ENCODE measurements at regions not wholly inside any gene's neighbourhood (a gene's known extent, or its start where the extent isn't known, plus 50 kb on each side); places are given as distances from the start of the nearest gene placed in this dataset.

DNA sequence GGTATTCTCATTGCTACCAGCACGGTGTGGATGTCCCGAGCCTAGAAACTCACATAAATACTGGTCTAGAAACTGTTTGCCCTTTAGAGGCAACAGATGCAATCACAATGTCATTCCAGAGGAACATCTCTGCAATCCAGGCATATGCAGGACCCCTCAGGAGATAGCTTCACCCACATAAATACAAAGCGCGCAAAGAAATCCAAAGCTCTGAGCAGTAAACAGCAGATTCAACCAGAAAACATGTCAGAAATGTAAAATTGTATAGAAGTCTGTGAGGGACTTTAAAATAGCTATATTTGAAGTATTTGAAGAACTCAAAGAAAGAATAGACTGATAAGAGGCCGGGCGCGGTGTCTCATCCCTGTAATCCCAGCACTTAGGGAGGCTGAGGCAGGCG, 291.7 kb downstream of the FAM43A start:
- no peaks in the 10 kb centered on the region for H3K9me3 ChIP-seq
- H3K4me3 ChIP-seq, result no peak overlapping the region
- no peaks in the 10 kb centered on the region for H3K27me3 ChIP-seq (replicated peaks; ENCODE audit: insufficient read depth)
- TF ChIP-seq, protein P1, sequence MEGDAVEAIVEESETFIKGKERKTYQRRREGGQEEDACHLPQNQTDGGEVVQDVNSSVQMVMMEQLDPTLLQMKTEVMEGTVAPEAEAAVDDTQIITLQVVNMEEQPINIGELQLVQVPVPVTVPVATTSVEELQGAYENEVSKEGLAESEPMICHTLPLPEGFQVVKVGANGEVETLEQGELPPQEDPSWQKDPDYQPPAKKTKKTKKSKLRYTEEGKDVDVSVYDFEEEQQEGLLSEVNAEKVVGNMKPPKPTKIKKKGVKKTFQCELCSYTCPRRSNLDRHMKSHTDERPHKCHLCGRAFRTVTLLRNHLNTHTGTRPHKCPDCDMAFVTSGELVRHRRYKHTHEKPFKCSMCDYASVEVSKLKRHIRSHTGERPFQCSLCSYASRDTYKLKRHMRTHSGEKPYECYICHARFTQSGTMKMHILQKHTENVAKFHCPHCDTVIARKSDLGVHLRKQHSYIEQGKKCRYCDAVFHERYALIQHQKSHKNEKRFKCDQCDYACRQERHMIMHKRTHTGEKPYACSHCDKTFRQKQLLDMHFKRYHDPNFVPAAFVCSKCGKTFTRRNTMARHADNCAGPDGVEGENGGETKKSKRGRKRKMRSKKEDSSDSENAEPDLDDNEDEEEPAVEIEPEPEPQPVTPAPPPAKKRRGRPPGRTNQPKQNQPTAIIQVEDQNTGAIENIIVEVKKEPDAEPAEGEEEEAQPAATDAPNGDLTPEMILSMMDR (IDR thresholded peaks at IDR 0.05), result no peak
- peaks cover 19 to 34% of the 10 kb centered on the region in 2 donors for H3K4me1 ChIP-seq (ENCODE audit: control insufficient read depth in 1 of 2, low read depth in 2 of 2)
- ATAC-seq (ENCODE audit: insufficient number of reproducible peaks, low FRiP score, low read depth) (no peak), DNase-seq (ENCODE audit: low spot score) (no peak)
- no peaks in the 10 kb centered on the region for H3K36me3 ChIP-seq
- H3K27ac ChIP-seq, result peak overlapping the region; percentile 77 to 78

DNA sequence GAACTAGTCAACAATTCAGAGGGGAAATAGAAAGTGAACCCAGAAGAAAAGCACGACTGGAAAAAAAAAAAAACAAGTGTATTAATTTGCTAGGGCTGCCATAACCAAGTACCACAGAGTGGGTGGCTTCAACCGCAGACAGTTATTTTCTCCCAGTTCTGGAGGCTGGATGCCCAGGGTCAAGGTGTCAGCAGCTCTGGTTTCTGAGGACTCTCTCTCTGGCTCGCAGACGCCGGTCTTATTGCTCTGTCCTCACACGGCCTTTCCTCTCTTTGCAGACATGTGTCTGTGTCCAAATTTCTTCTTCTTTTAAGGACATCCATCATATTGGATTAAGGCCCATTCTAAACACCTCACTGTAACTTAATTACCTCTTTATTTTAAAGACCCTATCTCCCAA, 291.8 kb downstream of the XXYLT1 start:
- H3K36me3 ChIP-seq, result no peaks in the 10 kb centered on the region
- H3K4me3 ChIP-seq, result no peak overlapping the region
- no peaks in the 10 kb centered on the region for H3K27me3 ChIP-seq (replicated peaks; ENCODE audit: insufficient read depth)
- H3K9me3 ChIP-seq, result no peaks in the 10 kb centered on the region
- H3K27ac ChIP-seq, result no peak overlapping the region
- ATAC-seq (ENCODE audit: insufficient number of reproducible peaks, low FRiP score, low read depth), result no peak
- H3K4me1 ChIP-seq (ENCODE audit: control insufficient read depth in 1 of 2, low read depth in 2 of 2), result peaks cover 14 to 28% of the 10 kb centered on the region in 2 donors
- TF ChIP-seq, protein P1 (IDR thresholded peaks at IDR 0.05), result no peak
- no peak for DNase-seq (ENCODE audit: low spot score)

DNA sequence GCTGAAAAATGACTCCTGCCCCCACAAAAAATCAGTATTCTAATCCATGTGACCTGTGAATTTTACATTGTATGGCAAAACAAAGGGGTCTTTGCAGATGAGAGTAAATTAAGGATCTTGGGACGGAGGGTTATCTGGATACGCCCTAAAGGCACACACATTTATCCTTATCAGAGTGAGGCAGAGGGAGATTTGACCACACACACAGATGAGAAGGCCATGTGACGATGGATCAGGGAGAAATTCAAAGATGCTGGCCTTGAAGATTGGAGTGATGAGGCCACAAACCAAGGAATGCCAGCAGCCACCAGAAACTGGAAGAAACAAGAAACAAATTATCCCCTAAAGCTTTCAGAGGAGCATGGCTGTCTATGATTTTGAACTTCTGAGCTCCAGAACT, 288.5 kb downstream of the XXYLT1 start:
- H3K36me3 ChIP-seq, result no peaks in the 10 kb centered on the region
- H3K27me3 ChIP-seq (replicated peaks; ENCODE audit: insufficient read depth), result no peaks in the 10 kb centered on the region
- DNase-seq (ENCODE audit: low spot score), result no peak
- no peak overlapping the region for H3K4me3 ChIP-seq
- H3K4me1 ChIP-seq (ENCODE audit: control insufficient read depth in 1 of 2, low read depth in 2 of 2), result peaks cover 5 to 8% of the 10 kb centered on the region in 2 donors
- H3K27ac ChIP-seq, result no peak overlapping the region
- TF ChIP-seq, protein P1 (IDR thresholded peaks at IDR 0.05), result no peak
- ATAC-seq (ENCODE audit: insufficient number of reproducible peaks, low FRiP score, low read depth), result no peak
- H3K9me3 ChIP-seq, result no peaks in the 10 kb centered on the region

DNA sequence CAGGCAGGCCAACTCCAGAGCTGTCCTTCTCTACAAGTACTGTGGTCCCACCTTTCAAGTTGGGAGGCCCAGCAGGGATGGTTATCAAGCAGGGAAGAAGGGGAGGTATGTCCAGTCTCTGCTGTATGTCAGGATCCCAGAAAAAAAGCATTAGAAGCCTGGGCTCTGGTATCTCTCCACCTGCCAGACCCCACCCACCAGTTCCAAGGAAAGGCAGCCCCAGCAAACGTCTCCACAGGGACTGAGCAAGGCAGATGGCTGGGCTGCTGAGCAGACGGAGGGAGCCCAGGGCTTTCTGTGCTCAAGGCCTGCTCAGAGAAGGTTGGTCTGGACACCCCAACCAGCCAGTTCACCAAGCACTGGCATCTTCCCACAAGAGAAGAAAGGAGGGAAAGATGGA, 287.8 kb downstream of the XXYLT1 start:
- H3K9me3 ChIP-seq, result no peaks in the 10 kb centered on the region
- no peak overlapping the region for H3K4me3 ChIP-seq
- TF ChIP-seq, protein P1 (IDR thresholded peaks at IDR 0.05), result no peak
- peaks cover 5 to 8% of the 10 kb centered on the region in 2 donors for H3K4me1 ChIP-seq (ENCODE audit: control insufficient read depth in 1 of 2, low read depth in 2 of 2)
- no peaks in the 10 kb centered on the region for H3K36me3 ChIP-seq
- ATAC-seq (ENCODE audit: insufficient number of reproducible peaks, low FRiP score, low read depth) (no peak), DNase-seq (ENCODE audit: low spot score) (no peak)
- H3K27ac ChIP-seq, result no peak overlapping the region
- no peaks in the 10 kb centered on the region for H3K27me3 ChIP-seq (replicated peaks; ENCODE audit: insufficient read depth)

DNA sequence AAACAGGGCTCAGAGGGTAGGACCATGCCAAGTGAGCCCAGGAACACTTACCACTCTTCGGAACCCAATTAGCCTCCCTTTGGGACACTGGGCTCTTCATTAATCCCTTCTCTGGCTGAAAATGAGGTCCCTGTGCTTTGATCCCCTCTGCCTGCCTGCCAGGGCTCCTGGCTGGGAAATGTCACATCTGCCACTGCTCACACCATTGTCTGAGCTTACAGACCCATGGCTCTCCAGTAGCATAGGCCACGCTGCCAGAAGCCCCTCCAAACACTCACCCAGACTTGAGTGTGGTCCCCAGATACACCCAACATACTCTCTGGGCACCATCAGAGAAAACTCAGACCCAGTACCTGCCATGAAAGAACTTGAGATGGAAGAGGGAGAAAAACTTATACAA, 287.3 kb downstream of the XXYLT1 start:
- peaks cover 5 to 8% of the 10 kb centered on the region in 2 donors for H3K4me1 ChIP-seq (ENCODE audit: control insufficient read depth in 1 of 2, low read depth in 2 of 2)
- ATAC-seq (ENCODE audit: insufficient number of reproducible peaks, low FRiP score, low read depth), result no peak
- TF ChIP-seq, protein P1 (IDR thresholded peaks at IDR 0.05), result no peak
- H3K9me3 ChIP-seq, result no peaks in the 10 kb centered on the region
- H3K27ac ChIP-seq, result no peak overlapping the region
- no peak overlapping the region for H3K4me3 ChIP-seq
- no peaks in the 10 kb centered on the region for H3K36me3 ChIP-seq
- no peaks in the 10 kb centered on the region for H3K27me3 ChIP-seq (replicated peaks; ENCODE audit: insufficient read depth)
- no peak for DNase-seq (ENCODE audit: low spot score)

All from thoracic aorta (tissue), 2 donors.